NT2/D1 (cell line): ENCODE measurements at regions not wholly inside any gene's neighbourhood (a gene's known extent, or its start where the extent isn't known, plus 50 kb on each side); places are given as distances from the start of the nearest gene placed in this dataset.

Source experiments
- YY1 ChIP-seq: IDR thresholded peaks from 2 replicates; pipeline ENCODE4 v1.6.1; 2011; ENCODE audit not compliant: insufficient read length, insufficient read depth
- ZNF274 ChIP-seq: IDR thresholded peaks from 2 replicates; pipeline ENCODE4 v1.6.1; 2011; ENCODE audit warnings: mild to moderate bottlenecking, low read depth, low read length

- TF ChIP-seq YY1 (no peak), ZNF274 (no peak)
These were observed 207.5 kb downstream of the LRRC70 start for GRCh38 chr5:62786099-62786498.
